Stimulated activated CD4-positive, alpha-beta T cell treated with anti-CD3 and anti-CD28 coated beads, Interleukin-1b, Interleukin-23, amount 100 ng/mL, for 48 hours (primary cell): ENCODE measurements at regions not wholly inside any gene's neighbourhood (a gene's known extent, or its start where the extent isn't known, plus 50 kb on each side); places are given as distances from the start of the nearest gene placed in this dataset.

Experiments
- DNase-seq: peaks from one replicate; pipeline ENCODE4 v3.0.0-alpha.2; 2020

- no peak for DNase-seq
Measured at GRCh38 chr9:99282406-99282805, 60.3 kb downstream of the SEC61B start.

GRCh38 chr9:99285965-99286364 lies 63.9 kb downstream of the SEC61B start:
- no peak for DNase-seq

GRCh38 chr9:99286536-99286935 lies 64.5 kb downstream of the SEC61B start:
- no peak for DNase-seq

- DNase-seq: no peak
Measured at GRCh38 chr9:99287641-99288040, 65.6 kb downstream of the SEC61B start.

- no peak for DNase-seq
Measured at GRCh38 chr9:99288830-99289229, 66.7 kb downstream of the SEC61B start.

- DNase-seq: no peak
Measured at GRCh38 chr9:99294850-99295461, 72.9 kb downstream of the SEC61B start.

GRCh38 chr9:99296291-99296951 lies 74.3 kb downstream of the SEC61B start:
- DNase-seq: no peak

DNA sequence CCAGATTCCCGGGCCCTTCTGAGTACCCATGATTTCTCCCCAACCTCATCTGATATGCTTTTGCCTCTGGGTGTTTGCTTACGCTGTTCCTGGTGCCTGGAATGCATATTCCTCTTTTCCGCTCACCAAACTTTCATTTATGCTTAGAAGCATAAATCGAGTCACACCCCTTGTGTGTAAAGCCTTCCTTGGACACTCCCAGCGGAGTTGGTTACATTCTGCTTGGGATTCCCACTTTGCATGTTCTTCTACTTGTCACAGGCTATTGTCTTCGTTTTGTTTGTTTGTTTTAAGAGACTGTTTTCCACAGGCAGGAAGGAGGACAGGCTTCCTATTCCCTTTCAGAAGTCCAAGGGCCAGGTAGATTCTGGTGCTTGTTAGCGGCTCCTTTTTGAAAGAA lies 76.5 kb downstream of the SEC61B start:
- no peak for DNase-seq

- DNase-seq: no peak
Measured at GRCh38 chr9:99299211-99300102, 77.4 kb downstream of the SEC61B start.

- no peak for DNase-seq
Measured at GRCh38 chr9:99300103-99300439, 78.0 kb downstream of the SEC61B start.

GRCh38 chr9:99300603-99301002 lies 78.5 kb downstream of the SEC61B start:
- no peak for DNase-seq

GRCh38 chr9:99303177-99303576 lies 81.1 kb downstream of the SEC61B start:
- no peak for DNase-seq

GRCh38 chr9:99305124-99305523 lies 83.0 kb downstream of the SEC61B start:
- DNase-seq: no peak

DNA sequence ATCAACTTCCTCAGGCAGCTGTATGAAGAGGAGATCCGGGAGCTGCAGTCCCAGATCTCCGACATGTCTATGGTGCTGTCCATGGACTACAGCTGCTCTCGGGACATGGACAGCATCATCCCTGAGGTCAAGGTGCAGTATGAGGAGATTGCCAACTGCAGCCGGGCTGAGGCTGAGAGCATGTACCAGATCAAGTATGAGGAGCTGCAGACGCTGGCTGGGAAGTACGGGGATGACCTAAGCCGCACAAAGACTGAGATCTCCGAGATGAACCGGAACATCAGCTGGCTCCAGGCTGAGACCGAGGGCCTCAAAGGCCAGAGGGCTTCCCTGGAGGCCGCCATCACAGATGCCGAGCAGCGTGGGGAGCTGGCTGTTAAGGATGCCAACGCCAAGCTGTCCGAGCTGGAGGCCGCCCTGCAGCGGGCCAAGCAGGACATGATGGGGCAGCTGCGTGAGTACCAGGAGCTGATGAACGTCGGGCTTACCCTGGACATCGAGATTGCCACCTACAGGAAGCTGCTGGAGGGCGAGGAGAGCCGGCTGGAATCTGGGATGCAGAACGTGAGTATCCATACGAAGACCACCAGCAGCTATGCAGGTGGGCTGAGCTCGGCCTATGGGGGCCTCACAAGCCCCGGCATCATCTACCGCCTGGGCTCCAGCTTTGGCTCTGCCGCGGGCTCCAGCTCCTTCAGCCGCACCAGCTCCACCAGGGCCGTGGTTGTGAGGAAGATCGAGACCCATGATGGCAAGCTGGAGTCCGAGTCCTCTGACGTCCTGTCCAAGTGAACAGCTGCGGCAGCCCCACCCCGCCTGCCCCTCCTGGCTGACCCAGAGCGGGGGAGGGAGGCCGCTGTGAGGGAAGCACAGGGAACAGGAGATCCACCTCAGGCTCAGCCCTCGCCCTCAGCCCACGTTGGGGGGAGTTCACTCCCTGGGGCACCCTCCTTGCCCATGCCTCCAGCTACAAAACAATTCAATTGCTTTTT lies 84.0 kb downstream of the SEC61B start:
- DNase-seq: no peak

DNA sequence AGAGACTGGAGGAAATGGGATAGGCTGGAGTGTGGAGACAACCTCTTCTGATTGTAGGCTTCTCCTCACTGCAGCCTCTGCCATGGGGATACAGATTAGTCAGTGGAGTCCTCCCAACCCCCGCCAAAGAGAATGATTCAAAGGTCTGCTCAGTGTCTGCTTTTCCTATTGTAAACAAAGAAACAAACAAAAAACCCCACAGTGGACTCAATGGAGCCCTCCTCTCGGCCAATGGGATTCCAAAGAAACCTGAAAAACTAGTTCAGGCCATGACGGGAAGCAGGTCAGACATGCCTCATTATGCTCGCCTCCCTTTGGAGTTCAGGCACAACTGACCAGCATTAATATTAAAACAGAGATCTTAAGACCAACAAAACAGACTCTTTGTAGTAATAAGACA lies 85.8 kb downstream of the SEC61B start:
- no peak for DNase-seq

GRCh38 chr9:99309141-99309939 lies 87.3 kb downstream of the SEC61B start:
- no peak for DNase-seq

DNA sequence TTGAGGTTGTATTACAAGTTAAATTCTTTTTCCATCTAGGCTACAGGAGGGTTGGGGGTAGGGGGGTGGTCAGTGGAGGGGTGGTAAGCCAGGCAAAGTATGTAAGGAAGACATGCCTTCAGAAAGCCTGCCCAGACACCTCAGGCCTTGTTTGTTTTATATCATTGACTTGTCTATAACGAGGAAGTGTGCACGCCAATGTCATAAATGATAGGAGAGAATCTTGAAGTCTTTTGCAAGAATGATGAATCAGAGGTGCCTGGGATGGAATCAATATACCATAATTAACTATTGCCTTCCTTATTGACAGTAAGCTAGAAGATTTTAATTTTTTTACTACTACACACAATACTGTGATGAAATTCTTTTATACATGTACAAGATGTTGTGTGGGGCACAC lies 90.7 kb downstream of the SEC61B start:
- DNase-seq: no peak

GRCh38 chr9:99319048-99319447 lies 97.0 kb downstream of the SEC61B start:
- no peak for DNase-seq

DNA sequence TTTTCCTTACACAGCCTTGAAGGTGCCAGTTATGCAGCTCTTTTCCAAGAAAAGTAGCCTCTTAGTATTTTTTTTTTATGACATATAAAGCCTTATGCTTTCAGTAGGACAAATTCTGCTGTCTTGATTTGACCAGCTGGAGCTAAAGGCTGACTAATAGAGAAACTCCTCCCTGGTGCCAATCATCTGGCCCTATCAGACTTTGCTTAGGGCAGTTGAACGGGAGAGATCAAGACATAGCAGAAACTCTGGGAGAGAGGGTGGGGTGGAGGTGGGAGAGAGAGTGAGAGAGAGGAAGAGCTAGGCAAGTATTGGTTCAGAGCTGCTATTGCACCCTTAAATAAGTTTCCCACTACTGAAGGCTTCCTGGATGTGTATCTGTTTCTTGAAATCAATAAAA lies 100.2 kb downstream of the SEC61B start:
- no peak for DNase-seq

GRCh38 chr9:99326112-99326916 lies 104.2 kb downstream of the SEC61B start:
- no peak for DNase-seq

GRCh38 chr9:99326917-99327189 lies 104.8 kb downstream of the SEC61B start:
- no peak for DNase-seq
